ENCODE measurements at regions not wholly inside any gene's neighbourhood (a gene's known extent, or its start where the extent isn't known, plus 50 kb on each side); places are given as distances from the start of the nearest gene placed in this dataset.
"Not testable (repeated sequence)": the region's sequence is repeated elsewhere in the genome, so short reads cannot be mapped to it uniquely, and the experiment has no call there.

DNA sequence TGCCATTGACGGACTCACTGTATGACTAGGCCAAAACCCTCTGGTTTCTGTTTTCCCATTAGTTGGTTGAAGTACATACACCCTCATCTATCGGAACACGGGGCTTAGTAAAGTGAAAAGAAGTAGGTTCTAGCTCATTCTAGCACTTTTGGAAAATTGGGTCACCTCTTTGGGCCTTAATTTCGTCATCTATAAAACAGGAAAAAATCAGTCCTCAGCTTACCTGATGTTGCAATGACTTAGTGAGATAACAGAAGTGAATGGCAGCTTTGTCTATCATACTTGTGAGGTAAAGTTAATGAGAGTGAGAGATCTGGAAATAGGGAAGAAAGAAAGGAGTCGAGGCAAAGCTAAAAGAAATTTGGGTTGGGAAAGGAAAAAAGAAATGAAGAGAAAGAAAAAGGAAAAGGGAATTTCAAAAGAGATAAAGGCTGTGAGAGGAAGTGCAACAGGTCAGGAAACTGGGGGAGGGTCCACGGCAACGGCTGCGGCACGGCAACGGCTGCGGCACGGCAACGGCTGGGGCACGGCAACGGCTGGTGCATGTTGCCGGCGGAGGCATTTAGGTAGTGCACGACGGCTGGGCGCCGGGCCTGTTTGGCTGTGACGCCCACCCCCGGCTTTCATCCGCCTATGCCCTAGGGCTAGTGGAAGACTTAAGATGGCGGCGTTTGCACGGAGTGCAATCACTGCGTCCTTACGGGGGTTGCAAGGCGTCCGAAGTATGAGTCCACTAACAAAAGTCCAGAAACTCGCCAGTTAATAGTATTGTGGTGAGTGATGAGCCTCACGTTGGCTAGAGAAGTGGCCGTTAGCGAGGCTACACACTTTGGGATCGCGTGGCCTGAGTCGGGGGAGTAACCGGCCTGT lies 91.4 kb upstream of the XIST start:
- DNase-seq (ENCODE audit: low read depth), result no peak

- DNase-seq (ENCODE audit: low read depth), result no peak
Observed at GRCh38 chrX:73940893-73941470, 88.5 kb upstream of the XIST start.

DNA sequence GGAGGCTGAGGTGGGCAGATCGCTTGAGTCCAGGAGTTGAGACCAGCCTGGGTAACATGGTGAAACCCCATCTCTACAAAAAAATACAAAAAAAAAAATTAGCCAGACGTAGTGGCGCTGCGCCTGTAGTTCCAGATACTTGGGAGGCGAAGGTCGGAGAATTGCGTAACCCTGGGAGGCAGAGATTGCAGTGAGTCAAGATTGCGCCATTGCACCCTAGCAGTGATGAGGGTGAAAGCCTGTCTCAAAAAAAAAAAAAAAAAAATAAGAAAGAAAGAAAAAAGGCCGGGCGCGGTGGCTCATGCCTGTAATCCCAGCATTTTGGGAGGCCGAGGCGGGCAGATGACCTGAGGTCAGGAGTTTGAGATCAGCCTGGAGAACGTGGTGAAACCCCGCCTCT lies 85.3 kb upstream of the XIST start:
- DNase-seq (ENCODE audit: low read depth), result not testable (repeated sequence)

DNA sequence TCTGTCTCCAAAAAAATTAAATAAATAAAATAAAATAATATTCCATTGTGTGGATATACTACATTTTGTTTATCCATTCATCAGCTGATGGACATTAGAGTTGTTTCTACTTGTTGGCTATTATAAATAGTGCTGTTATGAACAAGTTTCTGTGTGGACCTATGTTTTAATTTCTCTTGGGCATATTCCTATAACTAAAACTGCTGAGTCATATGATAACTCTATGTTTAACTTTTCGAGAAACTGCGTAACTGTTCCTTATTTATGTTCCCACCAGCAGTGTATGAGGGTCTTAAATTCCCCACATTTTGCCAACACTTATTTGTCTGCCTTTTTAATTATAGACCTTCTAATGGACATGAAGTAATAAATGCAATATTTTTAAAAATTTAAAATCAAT lies 80.0 kb upstream of the XIST start:
- DNase-seq (ENCODE audit: low read depth), result no peak

DNA sequence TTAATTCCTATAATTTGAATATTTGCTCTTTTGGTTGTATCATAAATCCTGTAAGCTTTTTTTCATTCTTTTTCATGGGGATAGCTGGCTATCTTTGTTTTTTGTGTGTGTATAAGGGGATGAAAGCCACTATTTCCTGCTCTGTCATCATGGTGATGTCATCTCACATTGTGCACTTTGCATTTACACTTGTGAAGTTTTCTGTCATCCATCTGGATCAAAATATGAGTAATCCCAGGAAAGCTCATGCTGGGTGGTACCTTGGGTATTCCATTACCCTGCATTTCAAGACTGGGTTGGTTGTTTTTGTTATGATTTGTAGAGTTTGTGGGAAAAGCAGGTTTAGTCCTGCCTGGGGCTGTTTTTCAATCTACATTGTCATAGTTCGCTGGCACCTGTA lies 77.8 kb upstream of the XIST start:
- no peak for DNase-seq (ENCODE audit: low read depth)

- DNase-seq (ENCODE audit: low read depth), result no peak
Observed at GRCh38 chrX:73922856-73923455, 70.4 kb upstream of the XIST start.

DNA sequence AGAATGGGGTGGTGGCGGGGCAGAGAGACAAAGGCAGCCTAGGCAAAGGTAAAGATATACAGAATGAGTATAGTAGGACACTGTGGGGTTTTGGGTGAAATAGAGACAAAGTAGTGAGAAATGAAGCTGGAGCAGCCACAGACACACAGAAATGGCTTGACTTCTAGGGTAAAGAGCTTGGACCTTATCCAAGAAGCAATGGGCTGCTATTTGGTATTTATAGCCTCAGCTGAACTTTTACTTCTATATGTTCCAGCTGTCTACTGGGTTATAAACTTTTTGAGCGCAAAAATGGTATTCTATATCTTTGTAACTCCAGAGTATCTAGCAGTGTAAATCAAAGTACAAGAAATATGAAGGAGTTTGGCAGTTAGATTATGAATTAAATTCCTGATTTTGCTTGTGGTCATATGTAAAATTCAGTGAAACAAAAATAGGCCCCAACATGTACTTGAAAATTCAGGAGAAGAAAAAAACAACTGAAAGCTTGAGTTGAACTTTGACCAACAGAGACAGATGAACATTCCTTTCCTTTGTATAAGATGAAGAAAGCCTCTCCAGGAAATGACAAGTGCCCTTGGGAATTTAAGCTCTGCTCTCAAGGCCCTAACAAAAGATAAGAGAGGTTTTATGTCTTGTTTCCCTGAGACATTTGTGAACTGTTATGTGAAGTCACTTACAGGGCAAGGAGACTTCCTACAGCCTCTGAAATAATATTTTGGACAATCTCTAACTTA lies 64.6 kb upstream of the XIST start:
- DNase-seq (ENCODE audit: low read depth), result peak; percentile 88

DNA sequence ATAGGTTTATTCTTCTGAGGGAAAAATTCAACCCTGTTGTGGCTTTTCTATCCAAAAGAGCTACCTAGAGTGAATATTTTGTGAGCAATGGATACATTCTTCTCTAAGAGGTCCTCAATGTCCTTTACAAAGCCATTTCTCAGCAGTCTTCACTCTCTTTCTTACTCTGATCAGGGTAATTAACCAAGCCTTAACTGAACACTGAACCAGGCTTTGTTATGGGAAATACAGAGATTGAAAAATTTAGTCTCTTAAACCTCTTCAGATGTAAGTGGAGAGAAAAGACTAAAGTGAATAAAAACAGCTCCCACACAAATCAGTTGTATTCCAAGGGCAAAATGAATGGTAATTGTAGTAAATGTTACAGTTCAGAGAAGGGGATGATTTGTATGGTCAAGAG lies 64.0 kb upstream of the XIST start:
- no peak for DNase-seq (ENCODE audit: low read depth)

DNA sequence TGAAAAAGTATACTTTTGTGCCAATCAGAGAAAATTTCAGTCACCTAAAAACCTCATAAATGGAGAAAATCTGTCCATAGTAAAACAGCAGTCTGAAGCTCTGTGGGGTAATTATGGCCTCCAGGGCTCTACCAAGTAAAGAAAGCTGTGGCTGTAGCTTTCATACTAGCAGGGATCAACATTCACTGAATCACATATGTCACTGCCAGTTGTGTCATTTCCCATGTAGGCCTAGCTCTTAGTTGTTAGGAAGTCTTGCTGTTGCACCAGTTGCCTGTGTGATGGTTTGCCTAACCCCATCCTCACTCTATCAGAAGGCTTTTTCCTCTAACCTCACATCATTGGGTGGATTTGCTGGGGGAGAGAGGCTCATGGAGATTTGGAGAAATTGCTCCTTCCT lies 62.3 kb upstream of the XIST start:
- not testable (repeated sequence) for DNase-seq (ENCODE audit: low read depth)

GRCh38 chrX:73913580-73913979 lies 61.1 kb upstream of the XIST start:
- no peak for DNase-seq (ENCODE audit: low read depth)

DNA sequence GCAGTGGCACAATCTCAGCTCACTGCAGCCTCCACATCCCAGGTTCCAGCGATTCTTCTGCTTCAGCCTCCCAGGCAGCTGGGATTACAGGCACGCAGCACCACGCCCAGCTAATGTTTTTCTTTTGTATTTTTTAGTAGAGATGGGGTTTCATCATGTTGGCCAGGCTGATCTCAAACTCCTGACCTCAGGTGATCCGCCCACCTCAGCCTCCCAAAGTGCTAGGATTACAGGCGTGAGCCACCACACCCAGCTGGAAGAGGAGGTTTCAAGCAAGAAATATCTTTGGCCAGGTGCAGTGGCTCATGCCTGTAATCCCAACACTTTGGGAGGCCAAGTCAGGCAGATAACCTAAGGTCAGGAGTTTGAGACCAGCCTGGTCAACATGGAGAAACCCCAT lies 59.4 kb upstream of the XIST start:
- DNase-seq (ENCODE audit: low read depth), result not testable (repeated sequence)

DNA sequence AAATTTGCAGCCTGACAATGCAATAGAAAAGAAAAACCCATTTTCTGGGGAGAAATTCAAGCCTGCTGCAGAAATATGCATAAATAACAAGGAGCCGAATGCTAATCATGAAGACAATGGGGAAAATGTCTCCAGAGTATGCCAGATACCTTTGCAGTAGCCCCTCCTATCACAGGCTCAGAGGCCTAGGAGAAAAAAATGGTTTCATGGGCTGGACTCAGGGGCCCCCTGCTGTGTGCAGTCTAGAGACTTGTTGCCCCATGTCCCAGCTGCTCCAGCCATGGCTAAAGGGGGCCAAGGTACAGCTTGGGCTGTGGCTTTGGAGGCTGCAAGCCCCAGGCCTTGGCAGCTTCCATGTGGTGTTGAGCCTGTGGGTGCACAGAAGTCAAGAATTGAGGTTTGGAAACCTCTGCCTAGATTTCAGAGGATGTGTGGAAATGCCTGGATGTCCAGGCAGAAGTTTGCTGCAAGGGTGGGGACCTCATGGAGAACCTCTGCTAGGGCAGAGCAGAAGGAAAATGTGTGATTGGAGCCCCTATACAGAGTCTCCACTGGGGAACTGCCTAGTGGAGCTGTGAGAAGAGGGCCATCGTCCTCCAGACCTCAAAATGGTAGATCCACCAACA lies 53.3 kb upstream of the XIST start:
- DNase-seq (ENCODE audit: low read depth), result not testable (repeated sequence)

DNA sequence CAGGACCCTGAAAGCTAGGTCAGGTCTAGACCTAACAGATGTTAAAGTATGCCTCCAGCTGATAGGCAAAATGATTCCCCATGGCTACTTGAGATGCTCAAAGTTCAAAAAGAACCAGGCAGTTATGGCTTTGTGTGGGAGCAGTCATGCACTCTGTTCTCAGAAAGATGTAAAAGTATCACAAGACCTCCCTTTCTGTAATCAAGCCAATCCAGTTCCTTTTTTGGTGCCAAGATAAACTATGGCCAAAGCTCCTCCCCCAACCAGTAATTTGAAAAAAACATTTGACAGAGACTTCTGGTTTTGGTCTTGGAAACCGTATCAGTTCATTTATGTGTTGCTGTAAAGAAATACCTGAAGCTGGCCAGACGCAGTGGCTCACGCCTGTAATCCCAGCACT lies 51.4 kb upstream of the XIST start:
- no peak for DNase-seq (ENCODE audit: low read depth)
